ENCODE measurements at regions not wholly inside any gene's neighbourhood (a gene's known extent, or its start where the extent isn't known, plus 50 kb on each side); places are given as distances from the start of the nearest gene placed in this dataset.

DNA sequence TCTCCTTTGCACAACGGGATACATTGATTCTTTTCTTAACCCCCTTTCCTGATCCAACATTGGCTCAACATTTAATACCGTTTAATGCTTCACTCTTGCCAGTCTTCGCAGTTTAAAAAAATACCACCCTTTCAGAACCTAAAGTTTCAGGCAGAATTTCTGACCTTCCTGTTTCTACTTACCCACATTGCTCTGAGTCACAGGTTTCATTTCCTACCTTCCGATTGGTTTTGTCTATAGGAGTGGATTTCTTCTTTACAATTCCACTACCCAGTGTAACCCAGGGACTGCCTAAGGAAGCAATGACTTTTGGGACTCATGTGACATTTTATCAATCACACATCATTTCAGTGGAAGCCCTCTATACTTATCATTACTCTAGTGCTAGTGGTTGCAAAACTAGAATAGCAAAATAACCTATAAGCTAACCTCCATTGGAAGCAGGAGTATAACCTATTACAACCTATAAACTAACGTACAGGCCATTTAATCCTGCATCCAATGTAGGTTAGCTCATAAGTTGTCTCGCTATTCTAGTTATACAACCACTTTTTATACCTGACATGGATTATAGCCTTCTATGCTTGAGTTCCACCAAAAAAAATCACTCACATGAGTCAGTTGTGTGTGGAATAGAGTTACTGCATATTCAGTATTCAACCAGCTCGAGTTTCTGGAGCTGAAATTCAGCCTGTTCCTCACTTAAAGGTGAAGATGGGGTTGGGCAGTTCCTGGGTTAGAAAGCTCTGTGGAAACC, 64.9 kb upstream of the KITLG start:
- H3K4me3 ChIP-seq, result no peak overlapping the region
- H3K4me1 ChIP-seq, result no peaks in the 10 kb centered on the region
- no peak overlapping the region for H3K9ac ChIP-seq
- no peaks in the 10 kb centered on the region for H4K20me1 ChIP-seq
- no peaks in the 10 kb centered on the region for H3K9me3 ChIP-seq
- H3K4me2 ChIP-seq, result no peak overlapping the region
- no peaks in the 10 kb centered on the region for H3K27me3 ChIP-seq
- H3K36me3 ChIP-seq, result no peaks in the 10 kb centered on the region
- TF ChIP-seq Cebpa-rat (IDR thresholded peaks at IDR 0.05), result no peak
- H3K27ac ChIP-seq, result no peak overlapping the region

DNA sequence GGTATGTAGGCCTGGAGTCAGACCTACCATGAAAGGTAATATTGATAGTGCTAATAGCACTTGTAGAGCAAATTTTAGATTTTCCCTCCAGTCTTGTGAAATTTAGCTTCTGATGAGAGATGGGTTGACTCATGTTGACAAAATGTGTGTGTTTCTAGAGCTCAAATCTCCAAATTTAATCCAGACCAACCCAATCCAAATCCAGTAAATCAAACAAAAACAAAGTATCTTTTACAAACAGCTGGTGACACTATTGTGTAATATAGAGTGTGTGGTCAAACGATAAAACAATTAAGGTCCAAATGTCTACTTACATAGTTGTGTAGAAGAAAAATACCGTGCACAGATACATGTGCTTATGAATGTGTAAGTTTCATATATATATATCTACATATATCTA, 63.4 kb upstream of the KITLG start:
- no peaks in the 10 kb centered on the region for H3K27me3 ChIP-seq
- no peak overlapping the region for H3K4me2 ChIP-seq
- H3K4me3 ChIP-seq, result no peak overlapping the region
- no peak overlapping the region for H3K27ac ChIP-seq
- TF ChIP-seq Cebpa-rat (IDR thresholded peaks at IDR 0.05), result no peak
- no peaks in the 10 kb centered on the region for H3K4me1 ChIP-seq
- H4K20me1 ChIP-seq, result no peaks in the 10 kb centered on the region
- H3K36me3 ChIP-seq, result no peaks in the 10 kb centered on the region
- H3K9ac ChIP-seq, result no peak overlapping the region
- H3K9me3 ChIP-seq, result no peaks in the 10 kb centered on the region

DNA sequence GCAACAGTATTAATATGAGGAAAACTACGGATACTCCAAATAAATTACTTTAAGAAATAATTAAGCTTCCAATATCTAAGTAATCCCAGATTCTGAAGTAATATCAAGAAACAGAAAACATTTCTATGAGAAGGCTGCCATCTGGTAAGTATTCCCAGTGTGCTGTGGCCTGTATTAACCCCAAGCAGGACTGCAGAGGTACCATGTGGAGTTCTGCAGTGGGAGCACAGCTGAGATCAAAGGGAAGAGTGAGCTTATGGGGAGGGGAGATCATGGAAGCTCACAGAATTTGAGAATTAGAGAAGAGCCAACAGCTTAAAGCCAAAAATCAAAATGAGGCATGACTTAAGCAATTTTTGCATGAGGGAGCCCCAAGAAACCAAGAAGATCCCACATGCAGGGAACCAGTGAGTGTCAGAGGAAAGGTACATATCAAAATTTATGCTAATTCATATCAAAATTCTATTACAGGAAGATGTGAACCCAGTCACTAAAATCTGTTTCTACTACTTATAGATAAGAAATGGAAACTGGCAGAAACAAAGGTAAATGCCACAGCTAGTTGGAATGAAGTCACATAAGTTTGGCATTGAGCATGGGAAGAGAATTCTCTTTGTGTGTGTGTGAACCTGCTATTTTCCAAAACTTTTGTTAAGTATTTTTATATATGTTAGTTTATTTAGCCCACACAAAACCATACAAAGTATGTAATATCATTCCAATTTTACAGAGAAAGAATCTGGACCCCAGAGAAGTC, 62.6 kb upstream of the KITLG start:
- Histone ChIP-seq H3K36me3 (no peaks in the 10 kb centered on the region), H3K9ac (no peak overlapping the region), H3K4me3 (no peak overlapping the region), H4K20me1 (no peaks in the 10 kb centered on the region), H3K9me3 (no peaks in the 10 kb centered on the region), H3K27me3 (no peaks in the 10 kb centered on the region), H3K27ac (no peak overlapping the region), H3K4me2 (no peak overlapping the region), H3K4me1 (no peaks in the 10 kb centered on the region)
- TF ChIP-seq Cebpa-rat (IDR thresholded peaks at IDR 0.05), result no peak

DNA sequence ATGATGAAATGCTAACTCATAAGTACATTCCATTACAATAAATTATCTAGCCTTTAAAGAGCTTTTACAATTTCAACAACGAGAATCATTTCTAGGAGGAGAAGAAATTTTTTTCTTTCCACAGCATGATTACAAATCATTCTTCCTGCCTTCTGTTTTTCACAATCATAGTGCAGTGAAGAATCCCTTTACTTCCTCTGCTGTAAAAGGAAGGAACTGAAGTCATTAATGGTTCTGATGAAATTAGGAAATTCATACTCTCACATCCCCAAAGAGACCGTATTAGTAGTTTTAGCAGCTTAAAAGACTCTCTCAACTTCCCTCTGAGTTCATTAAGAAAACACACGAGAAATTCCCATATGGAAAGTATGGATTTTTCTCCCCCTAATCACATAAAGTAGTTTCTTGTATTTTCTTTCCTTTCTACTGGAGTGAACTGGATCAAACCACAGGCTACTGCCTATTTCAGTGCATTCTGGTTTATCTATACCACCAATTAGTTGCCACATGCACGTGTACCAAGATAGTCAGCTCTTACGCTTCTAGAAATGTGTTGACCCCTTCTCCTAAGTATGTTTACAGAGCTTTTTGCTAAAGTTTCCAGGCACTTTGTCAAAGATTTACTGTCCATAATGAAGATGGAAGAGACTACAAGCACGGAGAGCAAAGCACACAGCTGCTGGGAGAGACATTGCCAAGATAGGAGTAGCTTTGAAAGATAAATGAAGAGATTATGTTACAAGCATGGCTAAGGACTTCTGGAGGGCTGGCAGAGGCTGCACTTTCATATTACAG, 58.9 kb upstream of the KITLG start:
- TF ChIP-seq Cebpa-rat (IDR thresholded peaks at IDR 0.05), result no peak
- Histone ChIP-seq H3K4me2 (no peak overlapping the region), H3K4me3 (no peak overlapping the region), H3K4me1 (no peaks in the 10 kb centered on the region), H3K9me3 (no peaks in the 10 kb centered on the region), H4K20me1 (no peaks in the 10 kb centered on the region), H3K27ac (no peak overlapping the region), H3K27me3 (no peaks in the 10 kb centered on the region), H3K9ac (no peak overlapping the region), H3K36me3 (no peaks in the 10 kb centered on the region)

DNA sequence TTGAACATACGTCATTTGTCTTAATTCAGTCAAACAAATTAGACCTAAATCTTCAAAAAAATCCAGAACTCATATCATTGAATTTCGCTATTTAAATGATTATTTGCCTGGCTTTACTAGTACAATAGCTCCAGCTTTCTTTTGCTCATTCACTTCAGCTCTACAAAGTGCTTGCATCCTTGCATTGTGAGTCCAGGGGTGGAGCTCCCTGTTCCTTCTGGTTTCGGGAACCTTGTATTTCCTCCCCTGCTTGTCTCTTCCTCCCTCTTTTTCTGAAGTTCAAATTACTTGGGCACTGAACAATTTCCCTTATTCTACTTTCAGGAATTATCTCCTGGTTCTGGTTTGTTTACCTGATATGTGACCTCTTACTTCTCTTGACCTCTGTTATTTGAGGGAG, 58.1 kb upstream of the KITLG start:
- Histone ChIP-seq H3K27me3 (no peaks in the 10 kb centered on the region), H3K4me3 (no peak overlapping the region), H3K4me1 (no peaks in the 10 kb centered on the region), H4K20me1 (no peaks in the 10 kb centered on the region), H3K36me3 (no peaks in the 10 kb centered on the region), H3K9me3 (no peaks in the 10 kb centered on the region), H3K9ac (no peak overlapping the region), H3K4me2 (no peak overlapping the region), H3K27ac (no peak overlapping the region)
- TF ChIP-seq Cebpa-rat (IDR thresholded peaks at IDR 0.05), result no peak

DNA sequence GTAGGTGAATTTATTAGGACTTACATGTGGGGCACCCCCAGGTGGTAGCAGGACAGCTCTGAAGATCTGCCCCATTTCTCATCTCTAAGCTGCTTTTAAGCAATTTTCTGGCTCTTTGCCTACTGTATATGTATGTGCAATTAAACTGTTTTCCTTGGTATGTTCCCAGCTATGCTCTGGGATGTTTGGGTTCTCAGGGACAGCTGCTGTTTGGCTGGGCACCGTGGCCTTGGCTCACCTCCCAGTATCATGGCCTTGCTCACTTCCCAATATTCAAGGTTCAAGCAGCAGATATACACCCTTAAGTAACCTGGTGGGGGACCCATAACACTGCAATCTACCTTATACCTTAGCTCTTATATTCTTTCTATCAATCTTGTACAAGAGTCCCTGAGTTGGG, 53.7 kb upstream of the KITLG start:
- no peaks in the 10 kb centered on the region for H3K27me3 ChIP-seq
- no peaks in the 10 kb centered on the region for H3K4me1 ChIP-seq
- no peak for TF ChIP-seq Cebpa-rat (IDR thresholded peaks at IDR 0.05)
- no peak overlapping the region for H3K27ac ChIP-seq
- H3K4me2 ChIP-seq, result no peak overlapping the region
- H3K36me3 ChIP-seq, result no peaks in the 10 kb centered on the region
- no peaks in the 10 kb centered on the region for H3K9me3 ChIP-seq
- no peak overlapping the region for H3K9ac ChIP-seq
- no peak overlapping the region for H3K4me3 ChIP-seq
- H4K20me1 ChIP-seq, result no peaks in the 10 kb centered on the region

DNA sequence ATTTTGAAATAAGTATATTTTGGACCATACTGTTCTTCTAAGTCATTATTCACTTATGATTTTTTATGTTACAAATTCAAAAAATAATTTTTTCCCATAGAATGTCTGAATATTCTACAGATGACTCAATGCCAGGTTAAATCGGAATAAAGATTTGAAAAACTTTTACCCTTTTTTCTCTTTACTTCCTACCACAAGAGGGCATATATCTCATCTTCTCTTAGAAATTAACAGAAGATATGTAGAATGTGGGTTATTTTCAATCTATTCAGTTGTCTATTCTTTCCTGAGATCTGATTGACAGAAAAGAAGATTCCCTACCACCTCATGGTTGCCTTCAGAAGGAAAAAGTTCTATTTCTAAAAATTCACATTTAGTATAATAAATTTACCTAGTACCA, 53.0 kb upstream of the KITLG start:
- no peak for TF ChIP-seq Cebpa-rat (IDR thresholded peaks at IDR 0.05)
- Histone ChIP-seq H3K9ac (no peak overlapping the region), H3K4me1 (no peaks in the 10 kb centered on the region), H3K27ac (no peak overlapping the region), H3K4me3 (no peak overlapping the region), H4K20me1 (no peaks in the 10 kb centered on the region), H3K4me2 (no peak overlapping the region), H3K27me3 (no peaks in the 10 kb centered on the region), H3K36me3 (no peaks in the 10 kb centered on the region), H3K9me3 (no peaks in the 10 kb centered on the region)

DNA sequence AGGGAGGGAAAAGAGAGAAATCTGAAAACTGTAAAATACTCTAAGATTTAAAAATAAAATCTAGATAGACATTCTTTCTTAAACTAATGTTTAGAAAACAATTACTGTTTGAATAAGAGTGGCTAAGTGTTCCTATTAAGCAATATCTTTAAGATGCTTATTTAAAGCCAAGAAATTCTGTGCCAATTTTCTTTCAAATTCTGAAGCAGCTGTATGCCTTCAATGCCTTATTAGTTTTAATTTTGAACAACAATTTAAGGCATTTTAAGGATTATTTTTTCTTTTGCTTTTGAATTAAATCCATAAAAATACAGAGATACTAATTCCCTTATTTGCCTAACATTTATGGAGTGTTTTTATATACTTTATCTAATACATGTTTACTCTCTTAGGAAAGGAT, 50.3 kb upstream of the KITLG start:
- TF ChIP-seq Cebpa-rat (IDR thresholded peaks at IDR 0.05), result no peak
- H3K4me2 ChIP-seq, result no peak overlapping the region
- H3K4me3 ChIP-seq, result no peak overlapping the region
- no peak overlapping the region for H3K27ac ChIP-seq
- H3K36me3 ChIP-seq, result no peaks in the 10 kb centered on the region
- no peak overlapping the region for H3K9ac ChIP-seq
- H3K9me3 ChIP-seq, result no peaks in the 10 kb centered on the region
- no peaks in the 10 kb centered on the region for H3K27me3 ChIP-seq
- no peaks in the 10 kb centered on the region for H4K20me1 ChIP-seq
- no peaks in the 10 kb centered on the region for H3K4me1 ChIP-seq

Measured in BLaER1 (cell line).